ENCODE measurements at regions not wholly inside any gene's neighbourhood (a gene's known extent, or its start where the extent isn't known, plus 50 kb on each side); places are given as distances from the start of the nearest gene placed in this dataset.

DNA sequence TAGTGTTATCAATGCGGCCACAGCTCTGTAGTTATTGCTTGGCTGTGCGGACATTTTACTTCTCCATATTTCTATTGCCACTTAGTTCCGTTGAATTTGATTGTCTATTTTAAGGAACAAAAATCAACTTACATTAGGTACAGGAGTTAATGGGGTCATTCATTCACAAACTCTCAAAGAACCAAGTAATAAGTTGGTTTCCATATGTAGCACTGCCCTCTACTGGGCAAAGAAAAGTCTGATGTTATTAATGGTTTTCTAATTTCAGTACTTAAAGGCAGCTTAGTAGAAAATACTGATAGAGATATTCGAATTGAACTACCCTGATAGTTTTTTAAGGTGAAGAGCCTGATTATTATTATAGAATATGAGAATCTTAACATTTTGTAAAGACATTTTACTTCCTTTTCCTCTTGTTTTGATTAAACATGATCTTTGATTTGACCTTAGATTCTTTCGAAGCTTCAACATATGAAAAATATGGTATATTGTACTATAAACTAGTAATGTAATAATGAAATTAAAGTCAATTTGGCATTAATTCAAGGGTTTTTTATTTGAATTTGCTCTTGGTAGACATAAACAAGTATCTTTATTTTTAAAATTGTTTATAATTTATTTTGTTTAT lies 119.5 kb upstream of the CTNND2 start:
- TF ChIP-seq CTCF (IDR thresholded peaks at IDR 0.05): peak; percentile 86
- H3K4me3 Mint-ChIP-seq: no peak overlapping the region
- no peaks in the 10 kb centered on the region for H3K9me3 Mint-ChIP-seq
- no peaks in the 10 kb centered on the region for H3K4me1 Mint-ChIP-seq (ENCODE audit: low read depth)
- H3K27ac Mint-ChIP-seq: no peak overlapping the region
- DNase-seq: peak; percentile 20
- H3K36me3 Mint-ChIP-seq (ENCODE audit: low read depth): no peaks in the 10 kb centered on the region
- H3K27me3 Mint-ChIP-seq (ENCODE audit: insufficient read depth): no peaks in the 10 kb centered on the region

GRCh38 chr5:12022444-12022843 lies 118.2 kb upstream of the CTNND2 start:
- Mint-ChIP-seq H3K4me1 (ENCODE audit: low read depth) (no peaks in the 10 kb centered on the region), H3K27me3 (ENCODE audit: insufficient read depth) (no peaks in the 10 kb centered on the region), H3K4me3 (no peak overlapping the region), H3K27ac (no peak overlapping the region), H3K36me3 (ENCODE audit: low read depth) (no peaks in the 10 kb centered on the region), H3K9me3 (no peaks in the 10 kb centered on the region)
- DNase-seq: no peak
- no peak for TF ChIP-seq CTCF (IDR thresholded peaks at IDR 0.05)

- Mint-ChIP-seq H3K27me3 (ENCODE audit: insufficient read depth) (no peaks in the 10 kb centered on the region), H3K27ac (no peak overlapping the region), H3K4me1 (ENCODE audit: low read depth) (no peaks in the 10 kb centered on the region), H3K36me3 (ENCODE audit: low read depth) (no peaks in the 10 kb centered on the region), H3K4me3 (no peak overlapping the region), H3K9me3 (no peaks in the 10 kb centered on the region)
- TF ChIP-seq CTCF (IDR thresholded peaks at IDR 0.05): no peak
- no peak for DNase-seq
Measured at GRCh38 chr5:12019306-12019705, 115.1 kb upstream of the CTNND2 start.

DNA sequence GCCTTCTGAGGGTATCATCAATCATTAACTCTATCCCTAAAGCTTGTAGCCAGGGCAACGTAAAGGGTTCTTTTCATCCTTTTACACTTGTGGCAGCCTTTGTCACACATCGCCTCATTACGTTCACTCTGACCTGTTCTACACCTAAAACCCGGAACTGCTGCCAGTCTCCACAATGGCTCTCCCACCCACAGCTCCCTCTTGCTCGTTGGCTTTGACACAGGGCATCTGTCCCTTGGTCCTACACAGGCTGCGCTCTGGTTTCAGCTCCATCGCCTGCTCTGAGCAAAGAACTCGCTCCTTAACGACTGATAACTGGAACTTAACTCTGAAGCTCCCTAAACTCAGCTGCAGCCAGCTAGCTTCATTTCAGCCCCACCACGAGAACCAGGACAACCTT lies 112.8 kb upstream of the CTNND2 start:
- no peak overlapping the region for H3K27ac Mint-ChIP-seq
- H3K36me3 Mint-ChIP-seq (ENCODE audit: low read depth): no peaks in the 10 kb centered on the region
- no peak overlapping the region for H3K4me3 Mint-ChIP-seq
- no peaks in the 10 kb centered on the region for H3K27me3 Mint-ChIP-seq (ENCODE audit: insufficient read depth)
- TF ChIP-seq CTCF (IDR thresholded peaks at IDR 0.05): no peak
- no peak for DNase-seq
- no peaks in the 10 kb centered on the region for H3K4me1 Mint-ChIP-seq (ENCODE audit: low read depth)
- peaks cover 7% of the 10 kb centered on the region for H3K9me3 Mint-ChIP-seq

- H3K36me3 Mint-ChIP-seq (ENCODE audit: low read depth): no peaks in the 10 kb centered on the region
- DNase-seq: no peak
- no peaks in the 10 kb centered on the region for H3K4me1 Mint-ChIP-seq (ENCODE audit: low read depth)
- TF ChIP-seq CTCF (IDR thresholded peaks at IDR 0.05): no peak
- H3K9me3 Mint-ChIP-seq: peaks cover 7% of the 10 kb centered on the region
- no peak overlapping the region for H3K27ac Mint-ChIP-seq
- no peak overlapping the region for H3K4me3 Mint-ChIP-seq
- H3K27me3 Mint-ChIP-seq (ENCODE audit: insufficient read depth): no peaks in the 10 kb centered on the region
Measured at GRCh38 chr5:12016159-12016746, 112.0 kb upstream of the CTNND2 start.
